OCI-LY7 (cell line): ENCODE measurements at regions not wholly inside any gene's neighbourhood (a gene's known extent, or its start where the extent isn't known, plus 50 kb on each side); places are given as distances from the start of the nearest gene placed in this dataset.

Source experiments
- CTCF ChIP-seq: fragments of 200-600 bp; sonication (generic); conservative IDR thresholded peaks from 2 replicates; pipeline ENCODE4 v1.5.1; 2014; ENCODE audit warnings: mild to moderate bottlenecking, antibody characterized with exemption, low read length, moderate library complexity, mixed read lengths
- EZH2phosphoT487 ChIP-seq: fragments of 200-600 bp; sonication (generic); IDR thresholded peaks from 2 replicates; pipeline ENCODE4 v1.6.1; 2018; ENCODE audit warnings: low read depth, borderline replicate concordance, mild to moderate bottlenecking, mixed run types, antibody characterized with exemption, low read length, moderate library complexity, mixed read lengths

- no peak for TF ChIP-seq CTCF
- TF ChIP-seq EZH2phosphoT487 = no peak
Observed at GRCh38 chr1:68313735-68314134, 81.4 kb upstream of the WLS start.
